HG03095 (cell line): ENCODE measurements at regions not wholly inside any gene's neighbourhood (a gene's known extent, or its start where the extent isn't known, plus 50 kb on each side); places are given as distances from the start of the nearest gene placed in this dataset.

Experiments used
- ATAC-seq: cut with Tn5 transposase; IDR thresholded peaks from one replicate; pipeline ENCODE4 v1.9.1; 2021; ENCODE audit warnings: moderate library complexity; ENCODE audit not compliant: unreplicated experiment

GRCh38 chr17:79428988-79429387 lies 181.9 kb downstream of the RBFOX3 start:
- ATAC-seq = no peak

GRCh38 chr17:79427621-79428539 lies 183.0 kb downstream of the RBFOX3 start:
- no peak for ATAC-seq

- ATAC-seq = no peak
Observed at GRCh38 chr17:79425686-79426085, 185.2 kb downstream of the RBFOX3 start.

GRCh38 chr17:79424471-79425185 lies 186.2 kb downstream of the RBFOX3 start:
- ATAC-seq = no peak

GRCh38 chr17:79423811-79424465 lies 186.9 kb downstream of the RBFOX3 start:
- ATAC-seq = no peak

- no peak for ATAC-seq
Observed at GRCh38 chr17:79422236-79422635, 188.6 kb downstream of the RBFOX3 start.

- ATAC-seq = no peak
Observed at GRCh38 chr17:79420318-79421243, 190.3 kb downstream of the RBFOX3 start.

GRCh38 chr17:79417476-79417988 lies 193.3 kb downstream of the RBFOX3 start:
- ATAC-seq = no peak

- ATAC-seq = no peak
Observed at GRCh38 chr17:79415909-79416308, 194.9 kb downstream of the RBFOX3 start.

- ATAC-seq = no peak
Observed at GRCh38 chr17:79415365-79415764, 195.5 kb downstream of the RBFOX3 start.

- ATAC-seq = no peak
Observed at GRCh38 chr17:79414793-79415211, 196.0 kb downstream of the RBFOX3 start.

- no peak for ATAC-seq
Observed at GRCh38 chr17:79414063-79414792, 196.6 kb downstream of the RBFOX3 start.

- ATAC-seq = no peak
Observed at GRCh38 chr17:79413611-79414010, 197.2 kb downstream of the RBFOX3 start.

- no peak for ATAC-seq
Observed at GRCh38 chr17:79412886-79413390, 197.9 kb downstream of the RBFOX3 start.

- ATAC-seq = no peak
Observed at GRCh38 chr17:79412110-79412509, 198.7 kb downstream of the RBFOX3 start.

GRCh38 chr17:79411419-79411818 lies 199.4 kb downstream of the RBFOX3 start:
- no peak for ATAC-seq

GRCh38 chr17:79410681-79411080 lies 200.2 kb downstream of the RBFOX3 start:
- no peak for ATAC-seq

GRCh38 chr17:79408251-79408650 lies 202.6 kb downstream of the RBFOX3 start:
- no peak for ATAC-seq

- no peak for ATAC-seq
Observed at GRCh38 chr17:79407385-79407784, 203.5 kb downstream of the RBFOX3 start.
